Nephron (organoid): ENCODE measurements at regions not wholly inside any gene's neighbourhood (a gene's known extent, or its start where the extent isn't known, plus 50 kb on each side); places are given as distances from the start of the nearest gene placed in this dataset.

ENCODE experiments used
- H3K27ac Mint-ChIP-seq, 3 experiments: 2 replicates each; pipeline ENCODE4 v1.8.0; 2020; ENCODE audit warnings: mixed read lengths in 3 of 3, mild to moderate bottlenecking in 2 of 3, moderate library complexity in 1 of 3
- H3K27me3 Mint-ChIP-seq: 2 replicates; pipeline ENCODE4 v1.8.0; 2021; ENCODE audit warnings: low read depth, mild to moderate bottlenecking, moderate library complexity, mixed read lengths
- H3K36me3 Mint-ChIP-seq: 2 replicates; pipeline ENCODE4 v1.8.0; 2020; ENCODE audit warnings: low read depth, mixed read lengths
- H3K4me1 Mint-ChIP-seq: 2 replicates; pipeline ENCODE4 v1.8.0; 2020; ENCODE audit warnings: mixed read lengths
- H3K4me3 Mint-ChIP-seq, 3 experiments: 2 replicates each; pipeline ENCODE4 v1.8.0; 2020; ENCODE audit warnings: mild to moderate bottlenecking in 3 of 3, mixed read lengths in 3 of 3, moderate library complexity in 2 of 3
- H3K9me3 Mint-ChIP-seq: 2 replicates; pipeline ENCODE4 v1.8.0; 2020; ENCODE audit warnings: mixed read lengths
- TF ChIP-seq, protein P1 (sequence below), 3 experiments: fragments of 200-600 bp; sonication (generic); IDR thresholded peaks; one replicate each; pipeline ENCODE4 v1.5.0; 2021; ENCODE audit warnings: antibody characterized with exemption in 3 of 3; ENCODE audit not compliant: unreplicated experiment in 3 of 3

- Mint-ChIP-seq H3K36me3 (peaks cover 10% of the 10 kb centered on the region), H3K4me3 (no peak overlapping the region), H3K27me3 (peaks cover 3% of the 10 kb centered on the region), H3K4me1 (no peaks in the 10 kb centered on the region), H3K27ac (no peak overlapping the region), H3K9me3 (peaks cover 13% of the 10 kb centered on the region)
- TF ChIP-seq, protein P1, sequence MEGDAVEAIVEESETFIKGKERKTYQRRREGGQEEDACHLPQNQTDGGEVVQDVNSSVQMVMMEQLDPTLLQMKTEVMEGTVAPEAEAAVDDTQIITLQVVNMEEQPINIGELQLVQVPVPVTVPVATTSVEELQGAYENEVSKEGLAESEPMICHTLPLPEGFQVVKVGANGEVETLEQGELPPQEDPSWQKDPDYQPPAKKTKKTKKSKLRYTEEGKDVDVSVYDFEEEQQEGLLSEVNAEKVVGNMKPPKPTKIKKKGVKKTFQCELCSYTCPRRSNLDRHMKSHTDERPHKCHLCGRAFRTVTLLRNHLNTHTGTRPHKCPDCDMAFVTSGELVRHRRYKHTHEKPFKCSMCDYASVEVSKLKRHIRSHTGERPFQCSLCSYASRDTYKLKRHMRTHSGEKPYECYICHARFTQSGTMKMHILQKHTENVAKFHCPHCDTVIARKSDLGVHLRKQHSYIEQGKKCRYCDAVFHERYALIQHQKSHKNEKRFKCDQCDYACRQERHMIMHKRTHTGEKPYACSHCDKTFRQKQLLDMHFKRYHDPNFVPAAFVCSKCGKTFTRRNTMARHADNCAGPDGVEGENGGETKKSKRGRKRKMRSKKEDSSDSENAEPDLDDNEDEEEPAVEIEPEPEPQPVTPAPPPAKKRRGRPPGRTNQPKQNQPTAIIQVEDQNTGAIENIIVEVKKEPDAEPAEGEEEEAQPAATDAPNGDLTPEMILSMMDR (IDR thresholded peaks at IDR 0.05; ENCODE audit: unreplicated experiment in 3 of 3) = no peak
Measured at GRCh38 chr11:128069665-128070064, 517.7 kb downstream of the ETS1 start.

DNA sequence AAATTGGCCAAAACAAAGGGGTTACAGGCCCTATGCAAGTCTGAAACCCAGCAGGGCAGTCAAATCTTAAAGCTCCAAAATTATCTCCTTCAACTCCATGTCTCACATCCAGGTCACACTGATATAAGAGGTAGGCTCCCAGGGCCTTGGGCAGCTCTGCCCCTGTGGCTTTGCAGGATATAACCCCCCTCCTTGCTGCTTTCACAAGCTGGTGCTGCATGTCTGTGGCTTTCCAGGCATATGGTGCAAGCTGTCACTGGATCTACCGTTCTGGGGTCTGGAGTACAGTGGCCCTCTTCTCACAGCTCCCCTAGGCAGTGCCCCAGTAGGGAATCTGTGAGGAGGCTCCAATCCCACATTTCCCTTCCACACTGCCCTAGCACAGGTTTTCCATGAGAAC, 519.6 kb downstream of the ETS1 start:
- Mint-ChIP-seq H3K27ac (no peak overlapping the region), H3K27me3 (peaks cover 3% of the 10 kb centered on the region), H3K4me1 (no peaks in the 10 kb centered on the region), H3K4me3 (no peak overlapping the region), H3K36me3 (peaks cover 22% of the 10 kb centered on the region), H3K9me3 (peaks cover 20% of the 10 kb centered on the region)
- TF ChIP-seq, protein P1 (IDR thresholded peaks at IDR 0.05; ENCODE audit: unreplicated experiment in 3 of 3) = no peak

GRCh38 chr11:128066399-128066798, 521.0 kb downstream of the ETS1 start:
- TF ChIP-seq, protein P1 (IDR thresholded peaks at IDR 0.05; ENCODE audit: unreplicated experiment in 3 of 3) = no peak
- H3K9me3 Mint-ChIP-seq = peaks cover 20% of the 10 kb centered on the region
- H3K4me1 Mint-ChIP-seq = no peaks in the 10 kb centered on the region
- peaks cover 22% of the 10 kb centered on the region for H3K36me3 Mint-ChIP-seq
- peaks cover 3% of the 10 kb centered on the region for H3K27me3 Mint-ChIP-seq
- H3K27ac Mint-ChIP-seq = no peak overlapping the region
- no peak overlapping the region for H3K4me3 Mint-ChIP-seq

DNA sequence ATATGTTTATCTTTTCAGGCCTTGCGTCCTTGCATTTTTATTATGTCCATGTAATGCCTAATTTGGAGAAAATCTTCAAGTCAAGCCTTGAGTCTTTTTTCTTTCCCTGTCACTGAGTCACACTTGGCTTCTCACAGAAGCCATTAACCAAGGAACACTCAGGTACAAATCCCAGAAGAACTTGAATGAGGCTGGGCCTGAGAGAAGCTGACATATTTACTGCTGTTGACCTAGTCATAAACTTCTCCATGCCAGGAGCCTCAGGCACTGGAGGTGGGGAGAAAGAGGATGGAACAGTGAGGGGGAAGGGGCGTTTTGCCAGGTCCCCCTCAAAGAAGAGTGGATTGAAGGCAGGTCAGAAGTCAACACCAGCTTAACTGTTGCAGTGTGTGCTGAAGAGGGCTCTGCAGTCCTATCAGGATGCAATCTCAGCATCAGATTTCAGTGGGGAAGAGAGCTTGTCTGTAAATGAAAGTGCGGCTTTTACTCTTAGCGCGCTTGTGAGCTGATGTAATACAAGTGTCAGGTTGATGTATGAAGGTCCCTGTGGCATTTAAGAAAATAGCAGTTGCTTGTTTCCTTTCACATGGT, 526.0 kb downstream of the ETS1 start:
- Mint-ChIP-seq H3K4me1 (no peaks in the 10 kb centered on the region), H3K27ac (no peak overlapping the region)

DNA sequence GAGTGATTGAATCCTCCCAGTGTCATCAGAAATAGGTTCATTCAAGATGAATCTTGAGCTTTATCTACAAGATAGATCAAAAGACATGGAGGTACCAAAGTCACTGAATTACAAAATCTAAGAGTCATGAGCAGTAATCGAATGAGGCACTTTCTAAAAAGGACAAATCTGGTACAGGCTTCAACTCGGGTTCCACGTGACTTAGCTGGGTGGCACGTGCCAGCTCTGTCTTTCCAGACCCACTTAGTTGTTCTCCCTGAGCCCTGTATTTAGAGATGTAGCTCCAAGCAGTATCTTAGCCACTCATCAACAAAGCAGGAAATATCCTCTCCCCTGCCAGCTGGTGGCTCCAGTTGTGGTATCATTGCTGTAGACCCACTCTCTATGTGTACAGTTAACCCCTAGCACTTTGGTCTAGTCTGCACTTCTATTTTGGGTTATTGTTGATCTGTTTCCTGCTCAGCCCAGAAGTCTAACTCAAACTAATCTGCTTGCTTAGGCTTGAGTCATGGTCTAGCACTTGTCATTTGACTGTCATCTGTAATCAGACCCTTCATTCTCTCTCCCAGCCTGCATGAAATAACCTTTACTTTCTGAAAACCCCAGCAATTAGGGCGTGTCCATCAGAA, 528.7 kb downstream of the ETS1 start:
- Mint-ChIP-seq H3K4me1 (no peaks in the 10 kb centered on the region), H3K27me3 (no peaks in the 10 kb centered on the region), H3K27ac (no peak overlapping the region), H3K9me3 (peaks cover 5% of the 10 kb centered on the region), H3K4me3 (no peak overlapping the region), H3K36me3 (peaks cover 6% of the 10 kb centered on the region)
- TF ChIP-seq, protein P1 (IDR thresholded peaks at IDR 0.05; ENCODE audit: unreplicated experiment in 3 of 3) = no peak

More for the DNA sequence above, 526.0 kb downstream of the ETS1 start:
- Mint-ChIP-seq H3K9me3 (peaks cover 10% of the 10 kb centered on the region), H3K27me3 (no peaks in the 10 kb centered on the region), H3K4me3 (no peak overlapping the region), H3K36me3 (peaks cover 16% of the 10 kb centered on the region)
- TF ChIP-seq, protein P1 (IDR thresholded peaks at IDR 0.05; ENCODE audit: unreplicated experiment in 3 of 3) = no peak
